ENCODE measurements at regions not wholly inside any gene's neighbourhood (a gene's known extent, or its start where the extent isn't known, plus 50 kb on each side); places are given as distances from the start of the nearest gene placed in this dataset.

DNA sequence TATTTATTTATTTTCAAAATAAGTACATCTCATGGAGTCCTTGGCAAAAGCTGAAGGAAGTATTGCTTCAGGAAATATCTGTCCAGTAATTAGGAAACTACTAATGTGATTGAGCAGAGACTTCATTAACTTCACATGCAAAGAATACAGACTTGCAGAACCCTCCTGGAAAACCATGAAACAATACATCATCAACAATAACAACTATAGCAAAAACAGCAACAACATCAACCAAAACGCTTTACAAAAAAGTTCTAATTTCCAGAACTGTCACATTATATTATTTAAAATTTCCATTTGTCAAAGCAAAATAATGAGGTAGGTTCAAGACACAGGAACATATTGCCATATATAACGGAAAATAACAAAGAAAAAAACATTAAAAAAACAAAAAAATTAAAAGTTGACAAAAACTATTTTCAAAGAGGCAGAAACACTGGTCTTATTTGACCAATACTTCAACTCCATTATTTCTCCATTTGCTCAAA lies 79.8 kb upstream of the TOP3B start:
- no peak for DNase-seq (ENCODE audit: low read depth)
- no peak overlapping the region for H3K4me3 ChIP-seq (ENCODE audit: low read depth, low read length)
- no peak for TF ChIP-seq CTCF (conservative IDR thresholded peaks at IDR 0.05; ENCODE audit: low read depth, low read length)

GRCh38 chr22:22061085-22062077 lies 78.8 kb upstream of the TOP3B start:
- H3K4me3 ChIP-seq (ENCODE audit: low read depth, low read length): no peak overlapping the region
- TF ChIP-seq CTCF (conservative IDR thresholded peaks at IDR 0.05; ENCODE audit: low read depth, low read length): peak; percentile 29
- DNase-seq (ENCODE audit: low read depth): no peak

DNA sequence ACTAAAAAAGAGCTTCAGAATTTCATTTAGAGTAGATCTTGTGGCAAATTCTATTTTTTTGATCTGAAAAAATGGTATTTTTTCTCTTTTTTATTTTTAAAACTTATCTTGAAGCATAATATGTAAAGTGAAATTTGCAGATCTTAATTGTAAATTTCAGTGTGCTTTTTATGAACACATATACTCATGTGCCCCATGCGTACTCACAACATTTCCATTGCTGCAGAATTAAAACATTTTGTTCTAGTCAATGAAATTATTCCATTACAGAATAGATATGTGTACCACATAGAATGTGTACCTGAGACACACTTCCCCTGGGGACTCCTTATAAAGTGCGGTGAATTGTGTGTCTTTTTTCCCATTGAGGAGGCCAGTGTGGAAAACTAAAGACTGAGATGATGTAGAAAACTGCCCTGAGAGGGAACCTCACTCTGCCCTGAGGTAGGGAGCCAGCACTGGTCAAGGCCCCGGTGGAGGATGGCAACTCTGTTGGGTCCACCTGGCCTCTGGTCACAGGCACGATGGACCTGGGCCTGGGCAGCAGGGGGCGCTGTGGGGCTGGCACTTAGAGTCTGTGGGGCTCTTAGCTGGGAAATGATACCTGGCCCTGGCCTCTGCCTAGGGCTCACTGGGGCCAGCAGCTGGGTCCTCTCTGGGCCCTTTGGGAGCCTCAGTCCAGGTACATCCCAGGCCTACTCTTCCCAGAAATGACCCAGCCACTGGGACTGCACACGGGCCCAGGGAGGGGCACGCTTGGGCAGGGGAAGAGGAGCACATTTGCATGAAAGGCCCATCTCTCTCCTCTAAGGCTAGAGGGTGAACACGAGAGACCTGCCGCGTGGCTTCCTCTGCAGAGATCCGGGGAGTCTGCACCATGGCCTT lies 77.9 kb upstream of the TOP3B start:
- no peak overlapping the region for H3K4me3 ChIP-seq (ENCODE audit: low read depth, low read length)
- peak; percentile 88 for TF ChIP-seq CTCF (conservative IDR thresholded peaks at IDR 0.05; ENCODE audit: low read depth, low read length)
- no peak for DNase-seq (ENCODE audit: low read depth)

DNA sequence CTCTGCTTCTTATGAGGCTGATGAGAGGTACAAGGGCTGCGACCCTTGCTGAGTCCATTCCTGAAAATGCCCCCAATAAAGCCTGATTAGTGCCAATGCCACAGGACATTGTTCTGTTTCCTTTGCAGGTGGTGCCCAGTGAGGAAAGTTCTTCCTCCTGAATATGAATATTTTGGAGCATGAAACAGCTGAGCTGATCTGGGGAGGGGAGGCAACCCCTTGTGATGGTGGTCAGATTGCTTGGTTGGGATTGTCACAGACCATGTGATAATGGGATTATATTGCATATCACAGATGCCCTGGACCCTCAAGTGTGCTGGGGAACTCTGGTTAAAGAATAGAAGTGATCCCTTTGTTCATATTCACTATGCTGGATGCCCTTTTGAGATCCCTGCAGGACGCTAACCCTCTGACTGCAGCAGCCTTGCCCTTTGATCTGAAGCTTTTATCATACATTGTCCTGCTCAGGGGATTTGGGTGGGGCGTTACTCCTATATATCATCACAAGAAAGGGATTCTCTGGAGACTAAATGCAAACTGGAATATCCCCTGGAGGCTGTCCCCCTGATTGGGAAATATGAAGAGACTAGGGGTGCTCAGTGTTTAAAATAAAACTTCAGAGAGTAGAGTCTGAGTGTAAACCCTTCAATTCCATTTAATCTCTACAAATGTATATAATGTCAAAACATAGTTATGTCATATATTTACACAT lies 76.9 kb upstream of the TOP3B start:
- DNase-seq (ENCODE audit: low read depth): no peak

GRCh38 chr22:22058633-22059290 lies 76.2 kb upstream of the TOP3B start:
- no peak overlapping the region for H3K4me3 ChIP-seq (ENCODE audit: low read depth, low read length)
- DNase-seq (ENCODE audit: low read depth): no peak
- TF ChIP-seq CTCF (conservative IDR thresholded peaks at IDR 0.05; ENCODE audit: low read depth, low read length): no peak

More for the DNA sequence above, 76.9 kb upstream of the TOP3B start:
- H3K4me3 ChIP-seq (ENCODE audit: low read depth, low read length): no peak overlapping the region
- no peak for TF ChIP-seq CTCF (conservative IDR thresholded peaks at IDR 0.05; ENCODE audit: low read depth, low read length)
